DND-41 (cell line): ENCODE measurements at regions not wholly inside any gene's neighbourhood (a gene's known extent, or its start where the extent isn't known, plus 50 kb on each side); places are given as distances from the start of the nearest gene placed in this dataset.

Source experiments
- ATAC-seq: fragments of 200-7000 bp; cut with Tn5 transposase; 3 replicates; pipeline ENCODE4 v1.9.1; 2021; ENCODE audit warnings: low read depth; ENCODE audit not compliant: insufficient read depth
- DNase-seq: peaks from one replicate; pipeline ENCODE4 v3.0.0-alpha.2; 2020
- H2AFZ ChIP-seq: 2 replicates; pipeline ENCODE4 v1.6.0; 2012; ENCODE audit warnings: low read depth, low read length
- H3K27ac ChIP-seq: 2 replicates; pipeline ENCODE4 v1.5.1; 2012; ENCODE audit warnings: low read length, inconsistent platforms
- H3K27me3 ChIP-seq: fragments of 200-600 bp; sonication (generic); 2 replicates; pipeline ENCODE4 v1.6.0; 2012; ENCODE audit warnings: low read length, mild to moderate bottlenecking, inconsistent platforms; ENCODE audit not compliant: insufficient read depth, poor library complexity
- H3K36me3 ChIP-seq: 2 replicates; pipeline ENCODE4 v1.5.1; 2012; ENCODE audit warnings: low read length, inconsistent platforms; ENCODE audit not compliant: insufficient read depth
- H3K4me1 ChIP-seq: 2 replicates; pipeline ENCODE4 v1.5.1; 2012; ENCODE audit warnings: mild to moderate bottlenecking, low read length; ENCODE audit not compliant: insufficient read depth
- H3K4me2 ChIP-seq: 2 replicates; pipeline ENCODE4 v1.6.0; 2012; ENCODE audit warnings: mild to moderate bottlenecking, moderate library complexity, low read length, inconsistent platforms; ENCODE audit not compliant: insufficient read depth
- H3K4me3 ChIP-seq, 2 experiments: fragments of 200-600 bp in 1 of 2; shearing (Covaris generic) in 1 of 2; 2 replicates each; pipeline ENCODE4 v1.5.1; 2012 to 2016; ENCODE audit warnings: inconsistent platforms in 2 of 2, low read length in 2 of 2, mild to moderate bottlenecking in 2 of 2, low read depth in 1 of 2, moderate library complexity in 1 of 2
- H3K79me2 ChIP-seq: 2 replicates; pipeline ENCODE4 v1.6.0; 2012; ENCODE audit warnings: low read length, inconsistent platforms; ENCODE audit not compliant: insufficient read depth
- H3K9ac ChIP-seq: 2 replicates; pipeline ENCODE4 v1.6.0; 2012; ENCODE audit warnings: low read depth, mild to moderate bottlenecking, inconsistent platforms, low read length, moderate library complexity
- H3K9me3 ChIP-seq: 2 replicates; pipeline ENCODE4 v1.5.1; 2012; ENCODE audit warnings: low read length, moderate library complexity, mild to moderate bottlenecking, inconsistent platforms; ENCODE audit not compliant: insufficient read depth, severe bottlenecking
- H4K20me1 ChIP-seq: 2 replicates; pipeline ENCODE4 v1.6.0; 2012; ENCODE audit warnings: low read length; ENCODE audit not compliant: insufficient read depth
- CTCF ChIP-seq: IDR thresholded peaks from 2 replicates; pipeline ENCODE4 v1.5.1; 2012; ENCODE audit warnings: borderline replicate concordance, low read length, moderate library complexity, mild to moderate bottlenecking; ENCODE audit not compliant: poor library complexity, severe bottlenecking; ENCODE audit errors: extremely low read depth
- EZH2 ChIP-seq: IDR thresholded peaks from 3 replicates; pipeline ENCODE4 v1.6.1; 2012; ENCODE audit warnings: borderline replicate concordance, low read depth, mild to moderate bottlenecking, moderate library complexity, low read length, inconsistent platforms; ENCODE audit not compliant: severe bottlenecking

GRCh38 chr1:232182236-232182635, 447.7 kb downstream of the SIPA1L2 start:
- no peak overlapping the region for H3K9ac ChIP-seq
- ATAC-seq (no peak), DNase-seq (no peak)
- no peaks in the 10 kb centered on the region for H3K36me3 ChIP-seq
- H2AFZ ChIP-seq = no peak overlapping the region
- H3K4me3 ChIP-seq = no peak overlapping the region
- H3K79me2 ChIP-seq = no peaks in the 10 kb centered on the region
- H3K4me1 ChIP-seq = no peaks in the 10 kb centered on the region
- H3K9me3 ChIP-seq = no peaks in the 10 kb centered on the region
- no peak overlapping the region for H3K27ac ChIP-seq
- no peak for TF ChIP-seq EZH2
- TF ChIP-seq CTCF = no peak
- no peaks in the 10 kb centered on the region for H3K27me3 ChIP-seq
- H3K4me2 ChIP-seq = no peak overlapping the region
- no peaks in the 10 kb centered on the region for H4K20me1 ChIP-seq

DNA sequence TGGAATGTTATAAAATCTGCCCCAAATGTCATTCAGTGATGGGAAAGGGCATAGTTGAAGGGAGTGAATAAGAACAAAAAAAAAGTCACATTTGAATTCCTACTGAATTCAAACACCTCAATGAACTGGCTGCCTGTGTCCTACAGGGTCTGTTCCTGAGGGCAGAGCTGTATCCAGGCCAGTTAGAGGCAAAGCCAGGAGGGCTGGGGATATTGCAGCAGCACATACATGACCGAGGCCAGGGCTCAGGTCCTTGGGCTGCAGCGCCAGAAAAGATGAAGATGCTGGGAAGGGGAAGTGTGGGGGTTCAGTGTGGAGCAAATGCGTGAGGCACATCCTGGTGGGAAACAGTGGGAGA, 449.2 kb downstream of the SIPA1L2 start:
- no peaks in the 10 kb centered on the region for H4K20me1 ChIP-seq
- ATAC-seq = no peak
- no peak overlapping the region for H2AFZ ChIP-seq
- no peaks in the 10 kb centered on the region for H3K9me3 ChIP-seq
- no peak overlapping the region for H3K27ac ChIP-seq
- no peaks in the 10 kb centered on the region for H3K36me3 ChIP-seq
- H3K4me1 ChIP-seq = no peaks in the 10 kb centered on the region
- no peak overlapping the region for H3K9ac ChIP-seq
- no peaks in the 10 kb centered on the region for H3K79me2 ChIP-seq
- no peaks in the 10 kb centered on the region for H3K27me3 ChIP-seq
- TF ChIP-seq CTCF = no peak
- TF ChIP-seq EZH2 = no peak
- no peak for DNase-seq
- H3K4me3 ChIP-seq = no peak overlapping the region
- H3K4me2 ChIP-seq = no peak overlapping the region

DNA sequence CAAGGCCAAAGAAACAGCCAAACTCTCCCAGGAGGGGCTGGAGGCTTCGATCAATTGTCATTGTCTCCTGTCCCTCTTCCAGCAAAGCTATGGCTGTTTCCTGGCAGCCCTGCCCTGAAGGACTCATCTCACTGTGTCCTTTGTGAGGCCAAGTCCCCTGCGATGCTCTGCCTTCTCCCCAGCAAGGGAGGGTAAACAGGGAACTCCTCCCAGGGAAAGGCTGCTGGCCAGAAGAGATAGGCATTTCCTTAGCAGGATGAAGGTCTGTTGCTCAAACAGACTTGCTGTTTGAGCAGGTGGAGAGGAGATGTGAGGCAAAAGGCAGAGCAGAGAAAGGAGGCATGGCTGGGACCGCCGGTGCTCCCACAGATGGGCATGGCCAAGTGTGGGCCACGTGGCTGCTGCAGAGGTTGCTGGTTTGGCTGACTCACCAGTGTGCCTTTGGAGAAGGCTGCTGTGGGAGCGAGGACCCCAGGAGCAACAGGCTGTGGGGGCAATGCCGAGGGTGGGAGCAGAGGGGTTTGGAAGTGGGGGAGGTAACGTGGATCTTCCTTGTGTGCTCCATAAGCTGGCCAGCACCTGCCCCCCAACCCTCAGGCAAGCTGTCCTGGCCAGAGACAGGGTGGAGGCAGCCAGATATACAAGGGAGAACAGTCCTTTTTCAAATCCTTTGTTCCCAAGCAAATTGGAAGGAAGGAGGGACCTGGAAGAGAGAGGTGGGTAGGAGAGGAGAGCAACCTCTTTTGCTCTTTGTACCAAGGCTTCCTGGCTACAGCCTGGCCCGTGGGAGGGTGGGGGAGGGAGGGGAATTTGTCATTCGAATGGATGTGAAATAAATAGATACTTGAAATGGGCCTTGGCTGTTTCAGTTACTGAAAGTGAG, 449.8 kb downstream of the SIPA1L2 start:
- ATAC-seq (no peak), DNase-seq (no peak)
- Histone ChIP-seq H3K4me1 (no peaks in the 10 kb centered on the region), H4K20me1 (no peaks in the 10 kb centered on the region), H3K9ac (no peak overlapping the region), H3K27ac (no peak overlapping the region), H3K4me2 (no peak overlapping the region), H2AFZ (no peak overlapping the region), H3K9me3 (no peaks in the 10 kb centered on the region), H3K36me3 (no peaks in the 10 kb centered on the region), H3K4me3 (no peak overlapping the region), H3K79me2 (no peaks in the 10 kb centered on the region), H3K27me3 (no peaks in the 10 kb centered on the region)
- TF ChIP-seq EZH2 (no peak), CTCF (no peak)
